ENCODE measurements at regions not wholly inside any gene's neighbourhood (a gene's known extent, or its start where the extent isn't known, plus 50 kb on each side); places are given as distances from the start of the nearest gene placed in this dataset.

DNA sequence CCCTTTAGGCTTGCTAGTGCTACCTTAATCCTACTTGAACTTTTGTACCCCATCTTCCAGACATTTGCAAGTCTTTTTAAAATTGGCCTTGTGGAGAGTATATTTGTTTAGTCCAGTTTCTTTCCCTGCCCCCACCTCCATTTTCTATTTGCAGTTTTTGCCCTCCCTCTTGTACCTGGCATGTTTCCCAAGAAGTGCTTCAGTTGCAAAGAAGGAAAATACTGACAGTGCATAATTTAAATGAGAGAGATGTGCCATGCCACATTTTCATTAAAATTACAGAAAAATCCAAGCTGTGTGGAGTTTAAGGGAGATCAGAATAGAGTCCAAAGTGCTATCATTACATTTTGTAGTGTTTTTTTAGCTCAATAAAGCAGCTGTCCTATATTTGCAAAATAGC lies 150.0 kb upstream of the ADGRL2 start:
- no peaks in the 10 kb centered on the region for H3K27me3 ChIP-seq (ENCODE audit: control insufficient read depth in 1 of 2, insufficient read depth in 2 of 2, low read length in 2 of 2)
- H3K27me3 Mint-ChIP-seq: no peaks in the 10 kb centered on the region
- POLR2A ChIA-PET: no interaction called here
- peaks cover 0 to 5% of the 10 kb centered on the region in 2 experiments for H3K9me3 ChIP-seq (ENCODE audit: control insufficient read depth in 1 of 2, insufficient read depth in 1 of 2, low read length in 2 of 2)
- H3K36me3 Mint-ChIP-seq (ENCODE audit: low read depth): no peaks in the 10 kb centered on the region
- CTCF ChIA-PET: no interaction called here
- no peak for ATAC-seq (ENCODE audit: poor library complexity)
- DNase-seq: no peak
- TF ChIP-seq, protein P1, sequence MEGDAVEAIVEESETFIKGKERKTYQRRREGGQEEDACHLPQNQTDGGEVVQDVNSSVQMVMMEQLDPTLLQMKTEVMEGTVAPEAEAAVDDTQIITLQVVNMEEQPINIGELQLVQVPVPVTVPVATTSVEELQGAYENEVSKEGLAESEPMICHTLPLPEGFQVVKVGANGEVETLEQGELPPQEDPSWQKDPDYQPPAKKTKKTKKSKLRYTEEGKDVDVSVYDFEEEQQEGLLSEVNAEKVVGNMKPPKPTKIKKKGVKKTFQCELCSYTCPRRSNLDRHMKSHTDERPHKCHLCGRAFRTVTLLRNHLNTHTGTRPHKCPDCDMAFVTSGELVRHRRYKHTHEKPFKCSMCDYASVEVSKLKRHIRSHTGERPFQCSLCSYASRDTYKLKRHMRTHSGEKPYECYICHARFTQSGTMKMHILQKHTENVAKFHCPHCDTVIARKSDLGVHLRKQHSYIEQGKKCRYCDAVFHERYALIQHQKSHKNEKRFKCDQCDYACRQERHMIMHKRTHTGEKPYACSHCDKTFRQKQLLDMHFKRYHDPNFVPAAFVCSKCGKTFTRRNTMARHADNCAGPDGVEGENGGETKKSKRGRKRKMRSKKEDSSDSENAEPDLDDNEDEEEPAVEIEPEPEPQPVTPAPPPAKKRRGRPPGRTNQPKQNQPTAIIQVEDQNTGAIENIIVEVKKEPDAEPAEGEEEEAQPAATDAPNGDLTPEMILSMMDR (IDR thresholded peaks at IDR 0.05): no peak
- intact Hi-C loops (cut with DNase I, micrococcal nuclease): no loop called here
- peaks cover 8% of the 10 kb centered on the region for H3K9me3 Mint-ChIP-seq
- no peak overlapping the region for H3K27ac Mint-ChIP-seq
- no peak overlapping the region for H3K4me3 Mint-ChIP-seq
- H3K4me1 ChIP-seq (ENCODE audit: insufficient read depth, low read length): no peaks in the 10 kb centered on the region
- H3K4me3 ChIP-seq (ENCODE audit: low read length): no peak overlapping the region
- H3K4me1 Mint-ChIP-seq (ENCODE audit: low read depth): no peaks in the 10 kb centered on the region
- H3K36me3 ChIP-seq (ENCODE audit: insufficient read depth, low read length): no peaks in the 10 kb centered on the region
- H3K27ac ChIP-seq (ENCODE audit: low read depth in 1 of 2, low read length in 2 of 2): no peak overlapping the region

DNA sequence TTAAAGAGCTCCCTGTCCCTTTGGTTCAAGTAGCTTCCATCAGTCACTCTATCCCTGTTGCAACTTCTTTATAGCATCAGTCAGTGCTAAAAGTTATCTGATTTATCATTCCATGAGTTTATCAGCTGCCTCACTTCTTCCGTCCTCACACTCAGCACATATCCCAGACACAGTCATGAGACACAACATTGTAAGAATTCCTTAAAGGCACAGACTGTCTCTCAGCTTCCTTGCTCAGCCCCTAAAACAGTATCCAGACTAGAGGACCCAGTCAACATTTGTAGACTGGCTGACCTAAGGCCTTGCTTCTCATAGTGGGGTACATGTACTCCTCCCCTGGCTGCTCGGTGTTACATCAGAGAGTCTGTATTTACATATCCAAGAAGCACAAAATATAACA lies 164.9 kb upstream of the ADGRL2 start:
- H3K4me1 Mint-ChIP-seq (ENCODE audit: low read depth): no peaks in the 10 kb centered on the region
- POLR2A ChIA-PET: no interaction called here
- no peak overlapping the region for H3K4me3 Mint-ChIP-seq
- no peak for DNase-seq
- ATAC-seq (ENCODE audit: poor library complexity): no peak
- no peak overlapping the region for H3K4me3 ChIP-seq (ENCODE audit: low read length)
- TF ChIP-seq, protein P1 (IDR thresholded peaks at IDR 0.05): no peak
- H3K36me3 ChIP-seq (ENCODE audit: insufficient read depth, low read length): no peaks in the 10 kb centered on the region
- CTCF ChIA-PET: no interaction called here
- peaks cover 11% of the 10 kb centered on the region for H3K9me3 Mint-ChIP-seq
- H3K27ac Mint-ChIP-seq: no peak overlapping the region
- peaks cover 0 to 23% of the 10 kb centered on the region in 2 experiments for H3K9me3 ChIP-seq (ENCODE audit: control insufficient read depth in 1 of 2, insufficient read depth in 1 of 2, low read length in 2 of 2)
- H3K27me3 ChIP-seq (ENCODE audit: control insufficient read depth in 1 of 2, insufficient read depth in 2 of 2, low read length in 2 of 2): no peaks in the 10 kb centered on the region
- intact Hi-C loops (cut with DNase I, micrococcal nuclease): no loop called here
- no peaks in the 10 kb centered on the region for H3K27me3 Mint-ChIP-seq
- no peaks in the 10 kb centered on the region for H3K4me1 ChIP-seq (ENCODE audit: insufficient read depth, low read length)
- H3K36me3 Mint-ChIP-seq (ENCODE audit: low read depth): no peaks in the 10 kb centered on the region
- H3K27ac ChIP-seq (ENCODE audit: low read depth in 1 of 2, low read length in 2 of 2): no peak overlapping the region

DNA sequence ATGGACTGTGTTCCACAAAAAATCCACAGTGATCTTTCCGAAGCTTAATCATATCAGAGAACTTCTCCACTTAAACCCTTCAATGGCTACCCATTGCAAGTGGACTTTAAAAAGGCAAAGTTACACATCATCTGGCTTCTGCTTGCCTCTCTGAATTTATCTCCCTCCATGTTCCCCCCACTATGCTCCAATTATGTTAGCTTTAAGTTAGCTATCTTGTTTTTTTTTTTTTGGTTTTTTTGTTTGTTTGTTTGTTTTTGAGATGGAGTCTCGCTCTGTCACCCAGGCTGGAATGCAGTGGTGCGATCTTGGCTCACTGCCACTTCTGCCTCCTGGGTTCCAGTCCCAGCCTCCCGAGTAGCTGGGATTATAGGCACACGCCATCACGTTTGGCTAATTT lies 166.4 kb upstream of the ADGRL2 start:
- Histone ChIP-seq H3K4me1 (ENCODE audit: insufficient read depth, low read length) (no peaks in the 10 kb centered on the region), H3K4me3 (ENCODE audit: low read length) (no peak overlapping the region), H3K27me3 (ENCODE audit: control insufficient read depth in 1 of 2, insufficient read depth in 2 of 2, low read length in 2 of 2) (no peaks in the 10 kb centered on the region), H3K27ac (ENCODE audit: low read depth in 1 of 2, low read length in 2 of 2) (no peak overlapping the region), H3K9me3 (ENCODE audit: control insufficient read depth in 1 of 2, insufficient read depth in 1 of 2, low read length in 2 of 2) (peaks cover 0 to 18% of the 10 kb centered on the region in 2 experiments), H3K36me3 (ENCODE audit: insufficient read depth, low read length) (no peaks in the 10 kb centered on the region)
- DNase-seq (no peak), ATAC-seq (ENCODE audit: poor library complexity) (no peak)
- Mint-ChIP-seq H3K27ac (no peak overlapping the region), H3K4me1 (ENCODE audit: low read depth) (no peaks in the 10 kb centered on the region), H3K9me3 (peaks cover 8% of the 10 kb centered on the region), H3K4me3 (no peak overlapping the region), H3K27me3 (no peaks in the 10 kb centered on the region), H3K36me3 (ENCODE audit: low read depth) (no peaks in the 10 kb centered on the region)
- TF ChIP-seq, protein P1 (IDR thresholded peaks at IDR 0.05): no peak
- intact Hi-C loops (cut with DNase I, micrococcal nuclease): no loop called here
- POLR2A ChIA-PET: no interaction called here
- CTCF ChIA-PET: no interaction called here
